BLaER1 treated with 17β-estradiol and CSF1 and Interleukin-3, amounts not matched to agents 10 nM and 100 nM (cell line): ENCODE measurements at regions not wholly inside any gene's neighbourhood (a gene's known extent, or its start where the extent isn't known, plus 50 kb on each side); places are given as distances from the start of the nearest gene placed in this dataset.
A peak's percentile ranks its signal among the peaks of the same experiment; 100 is the strongest.

ENCODE experiments used
- H3K27ac ChIP-seq, 11 experiments: shearing (Covaris generic); formaldehyde crosslinking; 2 replicates each; pipeline ENCODE4 v1.8.1; 2022
- H3K27me3 ChIP-seq, 11 experiments: shearing (Covaris generic); formaldehyde crosslinking; 2 replicates each; pipeline ENCODE4 v1.8.1; 2022
- H3K36me3 ChIP-seq, 11 experiments: shearing (Covaris generic); formaldehyde crosslinking; 2 replicates each; pipeline ENCODE4 v1.8.1; 2022
- H3K4me1 ChIP-seq, 10 experiments: shearing (Covaris generic); formaldehyde crosslinking; 2 replicates each; pipeline ENCODE4 v1.8.1; 2022
- H3K4me2 ChIP-seq, 11 experiments: shearing (Covaris generic); formaldehyde crosslinking; 2 replicates each; pipeline ENCODE4 v1.8.1; 2022
- H3K4me3 ChIP-seq, 10 experiments: shearing (Covaris generic); formaldehyde crosslinking; 2 replicates each; pipeline ENCODE4 v1.8.1; 2022
- H3K9ac ChIP-seq, 11 experiments: shearing (Covaris generic); formaldehyde crosslinking; 2 replicates each; pipeline ENCODE4 v1.8.1; 2022
- H3K9me3 ChIP-seq, 11 experiments: shearing (Covaris generic); formaldehyde crosslinking; replicated peaks in 1 of 11; 2 replicates each; pipeline ENCODE4 v1.8.1; 2022
- H4K20me1 ChIP-seq, 11 experiments: shearing (Covaris generic); formaldehyde crosslinking; 2 replicates each; pipeline ENCODE4 v1.8.1; 2022
- Cebpa-rat ChIP-seq, 11 experiments: shearing (Covaris generic); IDR thresholded peaks; 2 replicates each; pipeline ENCODE4 v1.8.1; 2022

GRCh38 chr9:87310827-87311523 lies 186.7 kb upstream of the DAPK1 start:
- Histone ChIP-seq H3K9me3 (peaks cover 0 to 20% (median 4%) of the 10 kb centered on the region in 11 experiments; a peak in 2 of 22 replicates), H3K36me3 (no peaks in the 10 kb centered on the region), H3K4me3 (no peak overlapping the region), H3K27me3 (no peaks in the 10 kb centered on the region), H4K20me1 (no peaks in the 10 kb centered on the region; a peak in 1 of 22 replicates), H3K27ac (no peak overlapping the region), H3K9ac (no peak overlapping the region), H3K4me2 (no peak overlapping the region), H3K4me1 (no peaks in the 10 kb centered on the region)
- no peak for TF ChIP-seq Cebpa-rat (IDR thresholded peaks at IDR 0.05)

GRCh38 chr9:87319656-87320055 lies 178.0 kb upstream of the DAPK1 start:
- no peaks in the 10 kb centered on the region for H3K27me3 ChIP-seq
- no peak overlapping the region for H3K27ac ChIP-seq
- H3K9me3 ChIP-seq: peaks cover 0 to 4% (median 0%) of the 10 kb centered on the region in 11 experiments; a peak in 2 of 22 replicates
- H3K36me3 ChIP-seq: no peaks in the 10 kb centered on the region
- TF ChIP-seq Cebpa-rat (IDR thresholded peaks at IDR 0.05): no peak
- no peak overlapping the region for H3K9ac ChIP-seq
- no peak overlapping the region for H3K4me3 ChIP-seq
- no peak overlapping the region for H3K4me2 ChIP-seq
- H3K4me1 ChIP-seq: peaks cover 0 to 14% (median 0%) of the 10 kb centered on the region in 10 experiments; a peak in 1 of 20 replicates
- H4K20me1 ChIP-seq: no peaks in the 10 kb centered on the region

GRCh38 chr9:87320146-87320884 lies 177.4 kb upstream of the DAPK1 start:
- no peak overlapping the region for H3K4me3 ChIP-seq
- no peaks in the 10 kb centered on the region for H3K27me3 ChIP-seq
- no peak for TF ChIP-seq Cebpa-rat (IDR thresholded peaks at IDR 0.05)

GRCh38 chr9:87322840-87323635 lies 174.6 kb upstream of the DAPK1 start:
- H3K4me3 ChIP-seq: no peak overlapping the region
- peaks cover 0 to 20% (median 0%) of the 10 kb centered on the region in 10 experiments; a peak in 3 of 20 replicates for H3K4me1 ChIP-seq
- no peaks in the 10 kb centered on the region for H4K20me1 ChIP-seq
- TF ChIP-seq Cebpa-rat (IDR thresholded peaks at IDR 0.05): no peak
- no peak overlapping the region for H3K4me2 ChIP-seq
- no peaks in the 10 kb centered on the region for H3K9me3 ChIP-seq
- H3K27ac ChIP-seq: no peak overlapping the region
- H3K27me3 ChIP-seq: no peaks in the 10 kb centered on the region
- H3K9ac ChIP-seq: no peak overlapping the region
- no peaks in the 10 kb centered on the region for H3K36me3 ChIP-seq

More at GRCh38 chr9:87320146-87320884, 177.4 kb upstream of the DAPK1 start:
- no peak overlapping the region for H3K9ac ChIP-seq
- H3K36me3 ChIP-seq: no peaks in the 10 kb centered on the region
- H3K9me3 ChIP-seq: peaks cover 0 to 4% (median 0%) of the 10 kb centered on the region in 11 experiments; a peak in 2 of 22 replicates
- peaks cover 0 to 14% (median 0%) of the 10 kb centered on the region in 10 experiments; a peak in 1 of 20 replicates for H3K4me1 ChIP-seq
- no peaks in the 10 kb centered on the region for H4K20me1 ChIP-seq
- H3K27ac ChIP-seq: no peak overlapping the region
- H3K4me2 ChIP-seq: no peak overlapping the region

- Histone ChIP-seq H3K27ac (no peak overlapping the region), H3K4me3 (no peak overlapping the region), H3K9me3 (no peaks in the 10 kb centered on the region), H3K4me1 (peaks cover 0 to 20% (median 0%) of the 10 kb centered on the region in 10 experiments; a peak in 3 of 20 replicates), H4K20me1 (no peaks in the 10 kb centered on the region), H3K4me2 (0 out of 22 replicates have a peak overlapping the region, but pooled peaks of 1 of the 11 experiments have one; percentile 9), H3K36me3 (no peaks in the 10 kb centered on the region), H3K27me3 (no peaks in the 10 kb centered on the region), H3K9ac (no peak overlapping the region)
- TF ChIP-seq Cebpa-rat (IDR thresholded peaks at IDR 0.05): no peak
Observed at GRCh38 chr9:87323928-87324327, 173.7 kb upstream of the DAPK1 start.

- H3K4me3 ChIP-seq: no peak overlapping the region
- H3K4me2 ChIP-seq: 0 out of 22 replicates have a peak overlapping the region, but pooled peaks of 1 of the 11 experiments have one; percentile 9
- peaks cover 0 to 3% (median 0%) of the 10 kb centered on the region in 11 experiments; a peak in 1 of 22 replicates for H3K9me3 ChIP-seq
- no peak overlapping the region for H3K27ac ChIP-seq
- peaks cover 0 to 20% (median 0%) of the 10 kb centered on the region in 10 experiments; a peak in 3 of 20 replicates for H3K4me1 ChIP-seq
- H3K9ac ChIP-seq: no peak overlapping the region
- no peaks in the 10 kb centered on the region for H4K20me1 ChIP-seq
- H3K27me3 ChIP-seq: no peaks in the 10 kb centered on the region
- TF ChIP-seq Cebpa-rat (IDR thresholded peaks at IDR 0.05): no peak
- H3K36me3 ChIP-seq: no peaks in the 10 kb centered on the region
Observed at GRCh38 chr9:87324613-87325194, 173.0 kb upstream of the DAPK1 start.

GRCh38 chr9:87327575-87328125 lies 170.0 kb upstream of the DAPK1 start:
- TF ChIP-seq Cebpa-rat (IDR thresholded peaks at IDR 0.05): no peak
- Histone ChIP-seq H3K4me2 (no peak overlapping the region), H3K9me3 (peaks cover 23 to 30% (median 28%) of the 10 kb centered on the region in 11 experiments), H3K27me3 (no peaks in the 10 kb centered on the region), H3K4me1 (peaks cover 0 to 20% (median 0%) of the 10 kb centered on the region in 10 experiments; a peak in 3 of 20 replicates), H3K9ac (no peak overlapping the region), H3K27ac (no peak overlapping the region), H3K36me3 (no peaks in the 10 kb centered on the region), H3K4me3 (no peak overlapping the region), H4K20me1 (no peaks in the 10 kb centered on the region)

- Histone ChIP-seq H3K36me3 (no peaks in the 10 kb centered on the region), H4K20me1 (no peaks in the 10 kb centered on the region), H3K4me3 (no peak overlapping the region), H3K4me2 (no peak overlapping the region), H3K27ac (no peak overlapping the region), H3K9me3 (peaks cover 23 to 36% (median 31%) of the 10 kb centered on the region in 11 experiments), H3K9ac (no peak overlapping the region), H3K4me1 (peaks cover 0 to 7% (median 0%) of the 10 kb centered on the region in 10 experiments; a peak in 4 of 20 replicates), H3K27me3 (peaks cover 0 to 10% (median 0%) of the 10 kb centered on the region in 11 experiments; a peak in 7 of 22 replicates)
- TF ChIP-seq Cebpa-rat (IDR thresholded peaks at IDR 0.05): no peak
Observed at GRCh38 chr9:87333802-87334201, 163.9 kb upstream of the DAPK1 start.
